Mammary epithelial cell (primary cell): ENCODE measurements at regions not wholly inside any gene's neighbourhood (a gene's known extent, or its start where the extent isn't known, plus 50 kb on each side); places are given as distances from the start of the nearest gene placed in this dataset.

ENCODE experiments used
- CTCF ChIP-seq, 2 donors: IDR thresholded peaks in 1 of 2; conservative IDR thresholded peaks in 1 of 2; 2 replicates each; pipeline ENCODE4 v1.5.1; 2011 to 2012; ENCODE audit warnings: inconsistent platforms in 2 of 2, low read length in 2 of 2, mild to moderate bottlenecking in 2 of 2, control low read depth in 1 of 2, low read depth in 1 of 2; ENCODE audit not compliant: insufficient read depth in 1 of 2; ENCODE audit errors: extremely low read depth in 1 of 2
- EZH2 ChIP-seq: IDR thresholded peaks from 2 replicates; pipeline ENCODE4 v1.6.1; 2012; ENCODE audit warnings: low read length, inconsistent platforms, borderline replicate concordance

DNA sequence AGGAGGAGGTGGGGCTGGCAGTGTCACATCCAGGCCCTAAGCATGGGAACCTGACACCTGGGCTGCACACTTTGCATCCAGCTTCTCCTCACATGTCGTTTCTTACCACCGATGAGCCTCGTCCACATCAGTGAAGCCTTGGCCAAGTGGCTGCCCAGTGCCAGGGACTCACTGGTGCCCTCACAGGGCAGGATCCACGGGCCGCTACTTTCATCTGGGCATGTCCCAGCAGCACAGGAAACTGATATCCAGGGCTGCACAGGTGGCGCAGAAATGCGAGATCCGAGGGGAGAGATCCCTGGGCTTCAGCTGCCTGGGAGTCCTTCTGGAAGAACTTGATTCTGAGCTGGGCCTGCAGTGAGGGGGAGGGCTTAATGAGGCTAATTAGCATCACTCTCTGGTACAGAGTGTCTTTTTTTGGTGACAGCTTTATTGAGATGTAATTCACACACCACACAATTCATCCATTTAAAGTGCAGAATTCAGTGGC is 291.6 kb upstream of the HDAC4 start:
- TF ChIP-seq EZH2 (no peak), CTCF (conservative IDR thresholded peaks at IDR 0.05 in 1 of 2, IDR thresholded peaks at IDR 0.05 in 1 of 2; ENCODE audit: extremely low read depth in 1 of 2, insufficient read depth in 1 of 2, low read depth in 1 of 2, low read length in 2 of 2) (no peak)
